Smooth muscle cell (in vitro differentiated cells): ENCODE measurements at regions not wholly inside any gene's neighbourhood (a gene's known extent, or its start where the extent isn't known, plus 50 kb on each side); places are given as distances from the start of the nearest gene placed in this dataset.

Source experiments
- DNase-seq: peaks from one replicate; lab custom pipeline; 2025; ENCODE audit not compliant: unreplicated experiment; lab: John Stamatoyannopoulos, UW
- H2AFZ ChIP-seq: fragments of 200-600 bp; sonication (generic); 2 replicates; pipeline ENCODE4 v1.6.0; 2016; ENCODE audit warnings: antibody characterized with exemption, low read depth, mild to moderate bottlenecking
- H3F3A ChIP-seq: fragments of 200-600 bp; sonication (generic); 2 replicates; pipeline ENCODE4 v1.6.0; 2017; ENCODE audit warnings: antibody characterized with exemption, low read depth
- H3K27ac ChIP-seq: fragments of 200-600 bp; sonication (generic); 2 replicates; pipeline ENCODE4 v1.5.1; 2016; ENCODE audit warnings: low read depth, mild to moderate bottlenecking
- H3K27me3 ChIP-seq: fragments of 200-600 bp; sonication (generic); 2 replicates; pipeline ENCODE4 v1.6.1; 2016; ENCODE audit warnings: low read depth, mild to moderate bottlenecking
- H3K36me3 ChIP-seq: fragments of 200-600 bp; sonication (generic); 2 replicates; pipeline ENCODE4 v1.5.1; 2016; ENCODE audit warnings: low read depth
- H3K4me1 ChIP-seq: fragments of 200-600 bp; sonication (generic); 2 replicates; pipeline ENCODE4 v1.5.1; 2016; ENCODE audit warnings: low read depth
- H3K4me2 ChIP-seq: fragments of 200-600 bp; sonication (generic); 2 replicates; pipeline ENCODE4 v1.6.0; 2016; ENCODE audit warnings: mild to moderate bottlenecking
- H3K4me3 ChIP-seq: fragments of 200-600 bp; sonication (generic); 2 replicates; pipeline ENCODE4 v1.5.1; 2016; ENCODE audit warnings: mild to moderate bottlenecking
- H3K79me2 ChIP-seq: fragments of 200-600 bp; sonication (generic); 2 replicates; pipeline ENCODE4 v1.6.0; 2016; ENCODE audit warnings: low read depth, mild to moderate bottlenecking
- H3K9ac ChIP-seq: fragments of 200-600 bp; sonication (generic); 2 replicates; pipeline ENCODE4 v1.6.0; 2016; ENCODE audit warnings: low read depth
- H3K9me3 ChIP-seq: fragments of 200-600 bp; sonication (generic); replicated peaks from 2 replicates; pipeline ENCODE4 v1.5.1; 2016; ENCODE audit warnings: low read depth
- H4K20me1 ChIP-seq: fragments of 200-600 bp; sonication (generic); 2 replicates; pipeline ENCODE4 v1.6.0; 2016; ENCODE audit warnings: low read depth
- WGBS: methylation state at CpG from one replicate; pipeline ENCODE4 v1.1.7; 2016; ENCODE audit warnings: low lambda C conversion rate; 5-methylcytosine and 5-hydroxymethylcytosine counted together
- TF ChIP-seq, protein P1 (sequence below): fragments of 200-600 bp; sonication (generic); IDR thresholded peaks from 2 replicates; pipeline ENCODE4 v1.5.1; 2017; ENCODE audit warnings: borderline replicate concordance, mild to moderate bottlenecking, antibody characterized with exemption; ENCODE audit not compliant: insufficient read depth, poor library complexity, severe bottlenecking

DNA sequence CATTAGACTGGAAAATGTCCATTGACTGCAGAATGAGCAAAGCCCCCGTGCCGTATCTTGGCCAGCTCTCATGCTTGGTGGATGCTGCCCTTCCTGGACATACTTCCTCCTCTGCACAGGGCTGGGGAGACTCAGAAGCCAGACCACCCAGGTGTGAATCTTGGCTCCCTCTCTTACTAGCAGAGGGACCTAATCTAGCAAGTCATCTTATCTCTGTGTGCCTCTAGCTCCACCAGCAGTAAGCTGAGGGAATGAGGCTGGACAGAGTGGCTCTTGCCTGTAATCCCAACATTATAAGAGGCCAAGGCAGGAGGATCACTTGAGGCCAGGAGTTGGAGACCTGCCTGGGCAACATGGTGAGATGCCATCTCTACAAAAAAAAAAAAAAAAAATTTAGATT is 173.8 kb upstream of the GHITM start:
- no peaks in the 10 kb centered on the region for H3K4me1 ChIP-seq
- TF ChIP-seq, protein P1, sequence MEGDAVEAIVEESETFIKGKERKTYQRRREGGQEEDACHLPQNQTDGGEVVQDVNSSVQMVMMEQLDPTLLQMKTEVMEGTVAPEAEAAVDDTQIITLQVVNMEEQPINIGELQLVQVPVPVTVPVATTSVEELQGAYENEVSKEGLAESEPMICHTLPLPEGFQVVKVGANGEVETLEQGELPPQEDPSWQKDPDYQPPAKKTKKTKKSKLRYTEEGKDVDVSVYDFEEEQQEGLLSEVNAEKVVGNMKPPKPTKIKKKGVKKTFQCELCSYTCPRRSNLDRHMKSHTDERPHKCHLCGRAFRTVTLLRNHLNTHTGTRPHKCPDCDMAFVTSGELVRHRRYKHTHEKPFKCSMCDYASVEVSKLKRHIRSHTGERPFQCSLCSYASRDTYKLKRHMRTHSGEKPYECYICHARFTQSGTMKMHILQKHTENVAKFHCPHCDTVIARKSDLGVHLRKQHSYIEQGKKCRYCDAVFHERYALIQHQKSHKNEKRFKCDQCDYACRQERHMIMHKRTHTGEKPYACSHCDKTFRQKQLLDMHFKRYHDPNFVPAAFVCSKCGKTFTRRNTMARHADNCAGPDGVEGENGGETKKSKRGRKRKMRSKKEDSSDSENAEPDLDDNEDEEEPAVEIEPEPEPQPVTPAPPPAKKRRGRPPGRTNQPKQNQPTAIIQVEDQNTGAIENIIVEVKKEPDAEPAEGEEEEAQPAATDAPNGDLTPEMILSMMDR = no peak
- no peaks in the 10 kb centered on the region for H3K79me2 ChIP-seq
- H3K9ac ChIP-seq = no peak overlapping the region
- no peak overlapping the region for H3K27ac ChIP-seq
- no peaks in the 10 kb centered on the region for H3K9me3 ChIP-seq
- H2AFZ ChIP-seq = no peak overlapping the region
- H3K36me3 ChIP-seq = no peaks in the 10 kb centered on the region
- H3K27me3 ChIP-seq = peaks cover 6% of the 10 kb centered on the region
- H3K4me2 ChIP-seq = no peak overlapping the region
- no peak for DNase-seq
- no peak overlapping the region for H3K4me3 ChIP-seq
- WGBS = 93% methylated on average over 2 of the region's 2 CpGs
- H3F3A ChIP-seq = no peaks in the 10 kb centered on the region
- no peaks in the 10 kb centered on the region for H4K20me1 ChIP-seq

DNA sequence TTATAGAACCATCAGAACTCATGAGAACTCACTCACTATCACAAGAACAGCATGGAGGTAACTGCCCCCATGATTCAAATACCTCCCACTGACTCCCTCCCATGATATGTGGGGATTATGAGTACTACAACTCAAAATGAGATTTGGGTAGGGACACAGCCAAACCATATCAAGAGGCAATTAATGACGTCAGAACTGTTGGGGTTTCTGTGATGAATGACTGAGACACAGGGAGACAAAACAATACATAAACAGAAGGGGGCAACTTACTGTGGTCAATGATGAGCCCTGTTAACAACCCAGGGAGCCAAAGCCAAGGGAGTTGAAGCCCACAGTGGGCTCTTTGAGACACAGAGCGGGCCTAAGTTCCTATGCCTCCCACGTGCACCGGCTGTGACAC is 171.3 kb upstream of the GHITM start:
- Histone ChIP-seq H3K27me3 (peaks cover 6% of the 10 kb centered on the region), H3K79me2 (no peaks in the 10 kb centered on the region), H4K20me1 (no peaks in the 10 kb centered on the region), H2AFZ (no peak overlapping the region), H3K27ac (no peak overlapping the region), H3K9ac (no peak overlapping the region), H3K4me1 (no peaks in the 10 kb centered on the region), H3K9me3 (no peaks in the 10 kb centered on the region), H3K4me2 (no peak overlapping the region), H3K4me3 (no peak overlapping the region), H3K36me3 (no peaks in the 10 kb centered on the region), H3F3A (no peaks in the 10 kb centered on the region)
- TF ChIP-seq, protein P1 = no peak
- DNase-seq = no peak
- WGBS = 89% methylated on average over 4 of the region's 4 CpGs

DNA sequence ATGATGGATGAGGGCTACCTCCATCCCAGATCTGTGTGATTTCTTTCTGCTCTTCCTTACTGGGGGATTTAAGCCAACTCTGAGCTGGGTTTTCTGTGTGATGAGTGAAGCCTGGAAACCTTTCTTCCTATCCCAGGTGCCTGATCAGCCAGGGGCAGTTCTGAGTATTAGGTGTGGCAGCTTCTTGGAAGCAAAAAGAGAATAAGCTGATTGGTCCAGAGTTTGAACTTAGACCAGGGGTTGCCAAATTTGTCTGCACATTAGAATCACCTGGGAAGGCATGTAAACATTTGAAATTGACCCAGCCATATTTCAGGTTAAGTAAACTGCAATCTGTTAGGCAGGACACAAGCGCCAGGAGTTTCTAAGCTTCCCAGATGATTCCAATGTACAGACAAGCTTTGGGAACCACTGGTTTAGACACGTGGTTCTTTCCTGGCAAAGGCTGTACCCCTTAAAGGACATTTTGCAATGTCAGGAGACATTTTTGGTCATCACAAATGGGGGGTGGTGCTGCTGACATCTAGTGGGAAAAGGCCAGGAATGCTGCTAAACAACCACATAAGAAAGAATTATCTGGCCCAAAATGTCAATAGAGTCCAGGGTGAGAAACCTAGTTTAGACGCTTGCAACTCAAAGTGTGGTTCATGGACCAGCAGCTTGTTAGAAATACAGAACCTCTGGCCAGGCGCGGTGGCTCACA is 160.5 kb upstream of the GHITM start:
- no peak for DNase-seq
- no peaks in the 10 kb centered on the region for H3K36me3 ChIP-seq
- H3K4me1 ChIP-seq = no peaks in the 10 kb centered on the region
- H3K27ac ChIP-seq = no peak overlapping the region
- WGBS = 82% methylated on average over 5 of the region's 5 CpGs
- no peaks in the 10 kb centered on the region for H4K20me1 ChIP-seq
- no peaks in the 10 kb centered on the region for H3K27me3 ChIP-seq
- no peaks in the 10 kb centered on the region for H3K79me2 ChIP-seq
- no peak overlapping the region for H2AFZ ChIP-seq
- no peaks in the 10 kb centered on the region for H3F3A ChIP-seq
- TF ChIP-seq, protein P1 = no peak
- no peak overlapping the region for H3K4me3 ChIP-seq
- no peak overlapping the region for H3K4me2 ChIP-seq
- no peak overlapping the region for H3K9ac ChIP-seq
- H3K9me3 ChIP-seq = no peaks in the 10 kb centered on the region

DNA sequence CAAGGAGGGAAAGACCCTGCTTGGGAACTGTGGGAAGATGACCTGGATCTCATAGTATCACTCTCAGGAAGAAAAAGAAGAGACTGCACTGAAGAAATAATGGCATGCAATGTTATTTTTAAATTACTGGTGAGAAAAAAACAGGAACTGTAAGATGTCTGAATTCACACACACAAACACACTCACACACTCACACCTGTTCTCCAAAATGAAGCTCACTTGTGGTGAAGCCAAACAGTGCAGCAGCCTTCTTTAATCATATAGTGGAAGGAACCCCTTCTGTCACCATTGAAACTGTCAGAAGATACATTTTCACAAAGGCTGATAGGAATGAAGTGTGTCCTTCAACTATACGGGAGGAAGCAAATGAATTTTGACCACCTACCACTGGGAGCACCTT is 156.5 kb upstream of the GHITM start:
- WGBS = 65% methylated on average over 1 of the region's 1 CpG
- H2AFZ ChIP-seq = no peak overlapping the region
- no peak for DNase-seq
- H3K27ac ChIP-seq = no peak overlapping the region
- no peaks in the 10 kb centered on the region for H3F3A ChIP-seq
- H3K4me2 ChIP-seq = no peak overlapping the region
- no peaks in the 10 kb centered on the region for H3K79me2 ChIP-seq
- no peaks in the 10 kb centered on the region for H3K36me3 ChIP-seq
- no peaks in the 10 kb centered on the region for H3K4me1 ChIP-seq
- no peak overlapping the region for H3K9ac ChIP-seq
- TF ChIP-seq, protein P1 = no peak
- no peaks in the 10 kb centered on the region for H4K20me1 ChIP-seq
- H3K9me3 ChIP-seq = no peaks in the 10 kb centered on the region
- H3K27me3 ChIP-seq = no peaks in the 10 kb centered on the region
- no peak overlapping the region for H3K4me3 ChIP-seq
